ENCODE measurements at regions not wholly inside any gene's neighbourhood (a gene's known extent, or its start where the extent isn't known, plus 50 kb on each side); places are given as distances from the start of the nearest gene placed in this dataset.

DNA sequence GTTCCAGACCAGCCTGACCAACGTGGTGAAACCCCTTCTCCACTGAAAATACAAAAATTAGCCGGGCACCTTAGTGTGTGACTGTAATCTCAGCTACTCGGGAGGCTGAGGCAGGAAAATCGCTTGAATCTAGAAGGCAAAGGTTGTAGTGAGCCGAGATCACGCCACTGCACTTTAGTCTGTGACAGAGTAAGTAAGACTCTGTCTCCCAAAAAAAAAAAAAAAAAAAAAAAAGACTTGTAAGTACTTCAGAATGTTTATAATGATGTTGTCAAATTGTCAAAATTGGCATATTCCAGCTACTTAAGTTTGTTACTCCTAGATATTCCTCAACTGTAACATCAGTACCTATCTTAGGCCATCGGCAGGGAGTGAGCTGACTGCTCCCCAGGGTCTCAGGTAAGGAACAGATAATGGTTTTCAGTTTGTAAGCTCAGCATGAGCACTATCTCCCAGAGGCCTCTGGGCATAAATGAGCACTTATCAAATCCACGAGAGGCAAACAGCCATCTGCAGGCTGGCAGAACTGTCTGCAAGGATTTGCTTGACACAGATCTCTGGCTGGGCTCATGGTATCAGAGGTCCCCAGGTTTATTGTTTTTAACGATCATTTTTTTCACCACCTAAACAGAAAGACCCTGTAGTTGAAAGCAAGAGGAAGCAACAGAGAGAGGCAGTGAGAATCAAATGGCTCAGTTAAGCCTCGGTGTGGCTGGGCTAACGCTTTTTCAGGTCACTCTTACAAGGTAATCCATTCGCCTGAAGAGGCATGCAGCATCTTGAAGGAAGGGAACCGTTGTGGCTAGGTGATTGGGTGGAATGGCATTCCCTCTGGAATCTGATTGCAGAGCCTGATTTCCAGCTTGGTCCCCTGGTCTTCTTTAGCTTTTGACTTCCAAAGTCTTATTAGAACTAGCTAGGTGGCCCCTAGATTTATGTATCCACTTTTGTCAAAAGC, 115.9 kb downstream of the LY86 start:
- DNase-seq (ENCODE audit: low read depth, low spot score), result no peak

DNA sequence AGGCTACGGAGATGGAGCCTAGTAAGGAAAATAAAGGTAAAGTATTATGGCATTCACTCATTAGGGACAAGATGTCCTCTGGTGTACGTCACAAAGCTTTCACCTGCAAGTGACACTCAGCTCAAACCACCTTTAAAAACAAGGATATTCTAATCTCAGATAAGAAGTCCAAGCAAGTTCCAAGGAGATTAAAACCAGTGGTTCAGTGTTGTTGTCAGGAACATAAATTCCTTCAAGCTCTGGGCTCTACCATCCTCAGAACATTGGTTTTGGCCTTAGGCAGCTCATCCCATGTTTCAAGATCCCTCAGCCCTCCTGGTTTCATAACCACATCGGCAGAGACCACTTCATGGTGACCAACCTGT, 116.5 kb downstream of the LY86 start:
- DNase-seq (ENCODE audit: low read depth, low spot score), result no peak

DNA sequence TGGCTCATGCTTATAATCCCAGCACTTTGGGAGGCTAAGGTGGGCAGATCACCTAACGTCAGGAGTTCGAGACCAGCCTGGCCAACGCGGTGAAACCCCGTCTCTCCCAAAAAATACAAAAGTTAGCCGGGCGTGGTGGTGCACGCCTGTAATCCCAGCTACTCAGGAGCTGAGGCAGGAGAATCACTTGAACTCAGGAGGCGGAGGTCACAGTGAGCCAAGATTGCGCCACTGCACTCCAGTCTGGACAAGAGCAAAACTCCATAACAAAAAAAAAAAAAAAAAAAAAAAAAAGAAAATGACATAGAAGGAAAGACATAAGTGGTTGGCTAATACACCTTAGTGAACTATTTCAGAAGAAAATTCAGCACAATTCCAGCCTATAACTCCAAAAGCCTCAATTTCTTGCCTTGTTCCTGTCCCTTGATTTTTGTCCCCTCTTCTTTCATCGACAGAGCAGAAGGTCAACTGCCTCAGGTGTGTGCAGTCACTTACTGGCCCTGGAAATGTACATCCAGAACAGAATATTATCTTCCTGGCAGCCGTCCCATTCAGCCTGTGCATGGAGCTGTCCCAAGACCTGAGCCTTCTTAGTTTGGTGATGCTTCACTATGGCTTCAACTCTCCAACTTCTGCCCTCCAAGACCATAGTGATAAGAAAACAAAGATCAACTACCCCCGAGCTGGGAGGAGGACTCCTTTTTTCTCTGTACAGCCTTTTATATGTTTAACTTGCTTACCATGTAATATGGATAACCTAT, 117.6 kb downstream of the LY86 start:
- DNase-seq (ENCODE audit: low read depth, low spot score), result no peak

DNA sequence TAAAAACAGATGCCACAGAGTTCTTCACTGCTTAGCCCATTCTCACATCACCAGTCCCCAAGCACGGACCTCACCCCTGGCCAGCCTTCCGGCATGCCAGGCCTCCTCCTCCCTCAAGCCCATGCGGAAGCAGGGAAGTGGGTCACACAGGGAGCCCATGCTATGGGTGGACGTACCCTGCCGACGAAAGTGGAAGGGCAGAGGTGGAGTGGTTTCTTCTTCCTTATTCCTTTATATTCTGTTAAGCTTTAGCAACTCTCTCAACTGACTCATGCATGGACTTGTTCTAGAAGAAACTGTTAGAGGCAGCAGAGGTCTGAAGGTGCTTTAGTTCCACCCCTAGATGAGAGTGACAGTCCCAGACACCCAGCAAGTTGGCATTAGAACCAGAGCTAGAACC, 118.6 kb downstream of the LY86 start:
- no peak for DNase-seq (ENCODE audit: low read depth, low spot score)

DNA sequence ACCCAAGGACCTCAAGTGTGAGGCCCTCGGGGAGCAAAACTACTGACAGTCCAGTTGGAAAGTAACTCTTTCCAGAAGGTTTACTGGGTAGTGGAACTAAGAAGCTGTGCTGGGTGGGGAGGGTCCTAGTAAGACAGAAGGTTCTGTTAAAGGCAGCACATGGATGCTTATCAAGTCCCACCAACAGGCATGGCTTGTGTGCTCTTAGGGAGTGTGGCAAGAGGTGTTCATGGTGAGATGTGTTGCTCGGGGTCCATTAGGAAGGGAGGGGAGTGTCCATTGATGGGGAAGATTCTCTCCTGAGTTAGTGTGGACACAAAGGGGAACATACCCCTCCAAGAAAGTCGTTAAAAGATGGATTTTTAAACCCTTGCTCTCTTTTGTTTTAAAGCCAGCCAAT, 120.6 kb downstream of the LY86 start:
- no peak for DNase-seq (ENCODE audit: low read depth, low spot score)

DNA sequence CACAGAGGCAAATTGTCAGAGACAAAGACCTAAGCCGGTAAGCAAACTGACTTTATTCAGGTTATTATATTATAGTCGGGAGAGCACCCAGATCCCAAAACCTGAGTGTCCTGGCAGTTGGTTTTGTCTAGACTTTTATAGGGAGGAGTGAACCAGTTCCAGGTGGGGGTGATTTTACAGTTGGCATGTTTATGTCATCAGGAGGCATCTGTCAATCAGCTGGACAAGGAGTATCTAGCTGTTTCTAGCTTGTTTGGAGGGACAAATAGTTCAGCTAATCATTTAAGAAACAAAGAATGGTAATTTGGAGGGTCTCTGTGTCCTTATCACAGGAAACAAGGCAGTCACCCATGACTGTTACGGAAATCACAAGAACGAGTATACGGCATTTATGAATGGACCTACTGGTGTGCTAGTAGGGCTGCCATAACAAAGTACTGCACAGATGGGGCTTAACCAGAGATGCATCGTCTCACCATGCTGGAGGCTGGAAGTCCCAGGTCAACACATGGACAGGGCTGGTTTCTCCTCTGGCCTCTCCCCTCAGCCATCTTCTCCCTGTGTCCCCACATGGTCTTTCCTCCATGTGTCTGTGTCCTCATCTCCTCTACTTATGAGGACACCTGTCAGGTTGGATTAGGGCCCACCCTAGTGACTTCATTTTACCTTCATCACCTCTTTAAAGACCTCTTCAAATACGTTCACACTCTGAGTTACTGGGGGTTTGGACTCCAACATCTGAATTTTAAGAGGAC, 122.7 kb downstream of the LY86 start:
- no peak for DNase-seq (ENCODE audit: low read depth, low spot score)

DNA sequence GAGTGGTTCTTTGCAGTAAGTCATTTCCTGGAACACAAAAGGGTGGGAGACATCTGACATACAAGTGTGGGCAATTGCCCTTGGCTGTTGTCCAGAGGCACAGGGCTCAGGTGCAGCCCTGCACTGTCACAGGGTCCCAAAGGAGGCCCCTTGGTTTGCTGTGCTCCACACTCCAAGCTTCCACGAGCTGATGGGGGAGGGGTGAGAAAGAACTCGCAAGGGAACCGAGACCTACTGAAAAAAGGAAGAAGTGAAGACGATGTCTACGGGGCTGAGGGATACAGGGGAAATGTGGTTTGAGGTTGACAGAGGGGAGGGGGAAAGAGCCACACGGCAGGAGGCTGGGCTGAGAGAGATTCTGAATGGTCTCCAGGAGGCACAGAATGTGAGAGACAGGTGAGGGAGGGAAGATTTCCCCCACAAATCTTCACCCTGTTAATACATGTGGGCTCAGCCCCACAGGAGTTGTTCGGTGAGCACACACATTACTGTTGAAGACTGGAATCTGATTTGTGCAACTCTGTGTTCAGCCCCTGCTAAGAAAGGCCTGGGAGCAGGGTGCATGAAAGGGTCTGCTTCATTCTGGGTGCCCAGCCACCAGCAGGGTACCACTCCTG, 123.4 kb downstream of the LY86 start:
- DNase-seq (ENCODE audit: low read depth, low spot score), result no peak

DNA sequence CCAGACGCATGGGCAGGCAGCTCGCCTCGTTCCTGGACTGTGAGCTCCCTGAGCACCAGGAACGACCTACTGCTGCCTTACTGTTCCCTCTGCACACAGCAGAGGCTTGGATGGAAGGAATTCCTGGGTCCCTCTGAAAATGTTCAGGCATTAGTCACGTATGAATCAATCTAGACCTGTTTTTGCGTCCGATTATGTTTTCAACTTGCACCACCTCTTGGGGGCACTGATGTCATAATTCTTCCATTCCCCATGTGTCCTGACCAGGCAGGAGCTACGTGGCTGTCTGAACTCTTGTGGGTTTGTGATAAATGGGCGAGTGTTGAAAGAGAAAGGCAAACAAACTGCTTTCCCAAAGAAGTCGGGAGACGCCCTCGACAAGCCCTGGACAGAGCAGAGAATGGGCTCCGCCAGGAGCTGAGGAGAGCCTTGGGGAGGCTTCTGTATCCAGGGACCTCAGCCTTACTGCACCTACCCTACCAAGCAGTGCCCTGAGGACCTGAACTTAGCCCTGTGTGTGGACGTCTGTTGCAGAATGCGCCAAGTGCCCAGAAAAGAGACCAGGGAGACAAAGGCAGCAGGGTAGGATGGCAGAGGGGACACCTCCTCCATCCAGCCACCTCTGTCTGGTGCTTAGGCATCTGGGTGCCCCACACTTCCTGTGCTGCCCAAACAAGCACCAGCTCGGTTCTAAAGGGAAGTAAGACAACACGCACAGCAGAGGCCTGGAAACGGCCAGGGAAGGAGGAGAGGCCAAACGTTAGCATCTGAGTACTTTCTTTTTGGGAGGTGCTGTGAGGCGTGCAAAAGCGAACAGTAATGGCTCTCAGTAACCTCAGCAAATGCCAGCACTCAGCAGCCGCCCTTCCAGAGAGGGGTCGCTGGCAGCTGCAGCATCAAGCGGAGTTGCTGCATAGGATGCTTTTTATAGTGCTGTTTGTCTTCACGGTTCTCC, 124.2 kb downstream of the LY86 start:
- no peak for DNase-seq (ENCODE audit: low read depth, low spot score)

DNA sequence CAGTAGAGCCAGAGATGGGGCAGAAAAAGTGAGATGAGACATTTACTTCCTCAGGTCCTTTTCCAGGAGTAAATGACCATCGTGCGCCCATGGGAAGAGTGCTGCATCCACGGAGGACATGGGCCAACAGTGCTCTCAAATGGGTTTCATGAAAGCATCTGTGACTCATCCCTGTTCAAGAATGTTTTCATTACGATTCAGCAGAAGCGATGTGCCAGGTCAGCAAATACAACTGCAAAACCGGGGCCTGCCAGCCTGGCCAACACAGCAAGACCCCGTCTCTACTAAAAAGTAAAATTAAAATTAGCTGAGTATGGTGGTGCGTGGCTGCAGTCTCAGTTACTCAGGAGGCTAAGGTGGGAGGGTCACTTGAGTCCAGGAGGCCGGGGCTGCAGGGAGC, 125.1 kb downstream of the LY86 start:
- DNase-seq (ENCODE audit: low read depth, low spot score), result no peak

DNA sequence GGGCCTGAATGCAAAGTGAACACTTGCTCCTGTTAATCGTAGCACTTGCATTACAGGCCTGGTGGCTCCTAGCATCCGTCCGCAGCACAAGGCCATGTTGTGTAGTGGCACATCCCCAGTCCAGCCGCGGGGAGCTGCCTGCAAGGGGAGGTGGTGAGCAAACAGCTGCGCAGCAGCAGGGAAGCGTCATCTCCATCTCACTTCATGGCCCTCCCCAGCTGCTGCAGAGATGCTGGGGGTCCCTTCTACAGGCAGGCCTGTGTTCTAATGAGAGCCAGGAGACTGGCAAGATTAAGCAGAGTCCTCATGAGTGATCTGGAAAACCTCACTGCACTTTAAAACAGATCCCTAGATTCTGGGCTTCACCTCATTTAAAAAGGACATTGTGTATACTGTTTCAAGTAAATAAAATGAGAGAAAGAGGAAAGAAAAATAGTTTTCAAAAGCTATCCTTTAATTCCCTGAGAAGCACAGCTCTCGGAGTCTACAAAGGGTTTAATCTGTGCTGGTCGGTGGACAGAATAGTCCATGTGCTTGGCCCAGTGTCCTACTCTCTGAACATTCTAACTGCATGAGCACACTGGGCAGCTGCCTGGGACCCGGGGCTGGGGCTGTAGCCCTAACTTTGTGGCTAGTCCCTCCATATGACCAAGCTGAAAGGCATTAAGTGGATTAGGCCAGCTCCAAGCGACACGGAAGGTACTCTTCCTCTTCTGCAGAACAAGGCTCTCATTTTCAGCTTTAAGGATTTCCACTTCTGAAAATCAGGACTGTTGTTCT, 125.8 kb downstream of the LY86 start:
- DNase-seq (ENCODE audit: low read depth, low spot score), result no peak

DNA sequence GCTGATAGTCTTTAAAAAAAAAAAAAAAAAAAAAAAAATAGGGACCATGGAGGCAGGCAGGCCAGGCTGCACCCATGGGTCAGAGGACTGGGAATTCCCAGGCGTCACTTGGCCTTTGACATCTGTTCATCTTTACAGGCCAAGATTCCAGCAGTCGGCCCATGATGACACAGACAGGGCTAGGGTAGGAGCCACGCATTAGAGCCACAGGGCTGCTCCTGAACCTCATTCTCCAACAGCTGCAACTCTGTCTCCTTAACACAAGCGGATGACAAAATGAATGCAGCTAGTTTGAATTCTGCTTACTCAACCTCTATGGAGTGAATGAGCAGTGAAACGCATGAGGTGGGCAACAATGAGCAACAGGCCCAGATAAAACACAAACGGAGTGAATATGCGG, 126.4 kb downstream of the LY86 start:
- no peak for DNase-seq (ENCODE audit: low read depth, low spot score)

DNA sequence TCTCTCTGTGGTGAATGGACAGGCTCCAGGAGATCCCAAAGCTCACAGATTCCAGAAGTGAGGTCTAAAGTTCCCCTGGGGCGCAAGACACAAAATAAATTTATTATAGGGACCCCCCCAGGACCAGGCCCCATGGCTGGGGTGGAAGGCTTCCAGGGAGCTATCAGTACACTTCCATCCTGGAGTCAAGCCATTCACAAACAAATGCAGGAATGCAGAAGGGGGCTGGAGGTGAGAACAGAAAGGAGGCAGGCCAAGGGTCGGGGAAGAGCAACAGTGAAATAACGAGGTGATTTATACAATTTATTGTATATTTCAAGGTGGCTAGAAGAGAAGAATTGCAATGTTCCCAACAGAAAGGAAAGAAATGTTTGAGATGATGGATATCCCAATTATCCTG, 126.9 kb downstream of the LY86 start:
- no peak for DNase-seq (ENCODE audit: low read depth, low spot score)

DNA sequence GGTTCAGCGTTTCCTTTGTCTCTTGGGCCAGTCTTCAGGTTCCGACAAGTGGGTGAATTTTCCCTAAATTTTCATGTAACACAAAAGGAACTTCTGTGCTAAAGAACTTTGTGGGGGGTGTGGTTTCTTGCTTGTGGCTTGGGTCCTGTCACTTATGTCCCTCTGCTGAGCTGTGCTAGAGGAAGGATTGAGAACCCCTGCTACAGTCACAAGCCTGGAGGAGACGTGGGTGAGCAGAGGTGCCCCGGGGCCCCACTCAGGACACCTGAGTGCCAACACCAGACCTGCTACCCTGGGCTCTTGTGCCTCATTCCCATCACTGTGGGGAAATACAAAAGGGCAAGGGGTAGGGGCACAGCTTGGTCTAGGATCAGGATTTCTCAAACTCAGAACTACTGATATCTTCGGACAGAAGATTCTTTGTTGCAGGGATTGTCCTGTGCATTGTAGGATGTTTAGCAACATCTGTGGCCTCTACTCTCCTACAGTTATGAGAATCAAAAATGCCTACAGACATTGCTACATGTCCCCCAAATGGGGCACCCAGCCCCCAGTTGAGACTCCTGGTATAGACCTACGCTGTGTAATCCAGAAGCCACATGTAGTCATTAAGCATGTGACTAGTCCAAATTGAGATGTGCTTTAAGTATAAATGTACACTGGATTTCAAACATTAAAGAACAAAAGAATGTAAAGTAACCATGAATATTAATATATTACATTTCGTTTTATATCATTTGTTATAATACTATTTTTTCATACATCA, 128.7 kb downstream of the LY86 start:
- DNase-seq (ENCODE audit: low read depth, low spot score), result no peak

DNA sequence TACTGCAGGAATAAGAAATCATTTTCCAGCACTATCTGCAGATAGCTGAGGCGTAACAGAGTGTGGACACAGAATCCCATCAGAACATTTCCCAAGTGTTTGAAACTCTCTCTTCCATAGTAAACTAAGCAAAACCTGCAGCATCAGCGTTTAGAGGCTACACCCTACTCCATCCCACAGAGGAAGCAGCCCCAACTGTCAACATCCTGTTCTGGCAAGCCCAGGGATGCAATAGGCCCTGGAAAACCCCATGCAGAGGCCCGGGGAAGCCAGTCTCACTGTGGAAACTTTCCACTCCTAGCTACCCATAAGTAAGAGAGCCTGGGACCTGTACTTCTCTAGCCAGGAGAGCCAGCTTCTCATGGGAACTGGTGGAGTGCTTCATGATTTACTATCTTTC, 129.4 kb downstream of the LY86 start:
- no peak for DNase-seq (ENCODE audit: low read depth, low spot score)

DNA sequence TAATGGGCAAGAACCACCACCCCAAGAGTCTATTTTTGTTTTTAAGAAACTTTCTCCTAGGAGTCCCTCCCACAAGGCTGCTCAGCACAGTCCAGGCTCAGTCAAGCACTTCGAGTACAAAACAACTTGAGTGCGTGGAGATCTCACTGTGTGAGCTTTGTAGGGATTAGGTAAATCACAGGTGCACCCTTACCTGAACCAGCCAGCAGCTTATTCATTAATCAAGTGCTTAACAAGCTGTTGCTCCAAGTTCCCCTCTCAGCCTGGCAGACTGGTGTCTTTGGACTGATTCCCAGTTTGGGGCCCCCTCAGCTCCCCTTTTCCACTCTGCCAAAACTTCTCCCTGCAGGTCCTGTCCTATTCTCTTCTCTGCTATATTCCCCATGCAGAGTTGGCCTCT, 133.1 kb downstream of the LY86 start:
- no peak for DNase-seq (ENCODE audit: low read depth, low spot score)

DNA sequence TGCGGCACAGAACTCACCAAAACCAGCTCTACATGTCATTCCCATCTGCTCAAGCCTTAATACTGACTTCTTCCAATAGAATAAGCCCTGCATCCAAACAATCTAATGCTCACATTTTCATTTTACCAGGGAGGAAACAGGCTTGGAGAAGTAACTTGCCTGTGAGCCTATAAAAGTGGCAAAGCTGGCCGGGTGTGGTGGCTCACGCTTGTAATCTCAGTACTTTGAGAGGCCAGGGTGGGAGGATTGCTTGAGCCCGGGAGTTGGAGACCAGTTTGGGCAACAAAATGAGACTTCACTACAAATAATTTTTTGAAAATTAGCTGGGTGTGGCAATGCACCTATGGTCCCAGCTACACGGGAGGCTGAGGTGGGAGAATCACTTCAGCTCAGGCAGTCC, 133.7 kb downstream of the LY86 start:
- DNase-seq (ENCODE audit: low read depth, low spot score), result no peak

DNA sequence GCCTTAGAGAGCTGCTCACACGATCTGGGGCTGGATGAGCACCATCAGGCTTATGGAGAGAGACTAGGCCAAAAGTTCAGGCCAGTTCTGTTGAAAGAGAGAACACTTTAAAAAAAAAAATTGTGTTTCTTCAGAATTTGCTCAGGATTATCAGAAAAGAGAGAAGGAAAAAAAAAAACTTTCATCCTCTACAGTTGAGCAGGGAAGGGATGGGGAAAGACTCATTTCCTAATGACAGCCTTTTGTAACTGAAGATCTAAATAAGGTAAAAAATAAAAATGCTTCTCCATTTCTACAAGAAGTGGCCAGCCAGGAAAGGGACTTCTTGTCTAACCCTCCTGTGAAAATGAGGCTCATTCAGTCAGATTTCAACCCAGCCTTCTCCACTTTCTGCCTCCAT, 134.8 kb downstream of the LY86 start:
- no peak for DNase-seq (ENCODE audit: low read depth, low spot score)

DNA sequence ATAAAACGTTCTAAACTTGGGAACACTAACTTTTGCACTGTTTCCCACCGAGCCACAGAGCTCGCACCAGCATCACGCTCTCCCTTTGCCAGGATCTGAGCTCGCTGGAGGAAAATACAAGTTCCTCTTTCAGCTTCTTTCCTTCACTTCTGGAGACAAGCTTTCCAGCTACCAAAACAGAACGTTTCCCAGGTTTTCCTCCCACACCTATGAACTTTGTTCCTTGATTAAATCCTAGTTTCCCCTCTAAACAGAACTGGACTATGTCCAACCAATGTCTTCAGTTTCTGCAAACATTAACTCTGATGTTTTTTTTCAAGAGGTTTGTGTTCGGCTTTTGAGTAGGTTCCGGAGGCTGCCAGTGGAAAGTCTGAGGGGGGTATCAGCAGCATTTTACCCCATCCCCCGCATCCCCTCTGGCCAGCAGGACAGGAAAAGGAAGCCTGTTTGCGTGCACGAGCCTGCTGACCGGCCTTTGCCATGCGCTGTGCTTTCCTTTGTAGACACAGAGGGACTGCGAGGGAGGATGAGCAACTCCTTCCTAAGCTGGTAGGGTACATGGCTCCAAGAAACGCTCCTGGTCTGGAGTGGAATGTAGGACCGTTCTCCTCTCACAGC, 135.5 kb downstream of the LY86 start:
- no peak for DNase-seq (ENCODE audit: low read depth, low spot score)
